Right renal pelvis (tissue), 4 donors: ENCODE measurements at regions not wholly inside any gene's neighbourhood (a gene's known extent, or its start where the extent isn't known, plus 50 kb on each side); places are given as distances from the start of the nearest gene placed in this dataset.

Experiments
- DNase-seq, 4 donors: peaks; one replicate each; pipeline ENCODE4 v3.0.0-alpha.2; 2013; ENCODE audit warnings: low read depth in 4 of 4, low spot score in 3 of 4, missing footprints in 1 of 4

GRCh38 chr3:194001728-194002459, 134.1 kb upstream of the HES1 start:
- DNase-seq = no peak

- peak; percentile 66 to 74 (median 73) for DNase-seq
Measured at GRCh38 chr3:194003114-194004057, 132.6 kb upstream of the HES1 start.

- no peak for DNase-seq
Measured at GRCh38 chr3:194005930-194006501, 129.9 kb upstream of the HES1 start.

- DNase-seq = no peak
Measured at GRCh38 chr3:194007592-194008337, 128.2 kb upstream of the HES1 start.

- DNase-seq = no peak
Measured at GRCh38 chr3:194009019-194009418, 126.9 kb upstream of the HES1 start.

- no peak for DNase-seq
Measured at GRCh38 chr3:194009892-194010533, 125.9 kb upstream of the HES1 start.

- no peak for DNase-seq
Measured at GRCh38 chr3:194011807-194012206, 124.1 kb upstream of the HES1 start.

GRCh38 chr3:194013928-194014327, 122.0 kb upstream of the HES1 start:
- no peak for DNase-seq

GRCh38 chr3:194014756-194015155, 121.2 kb upstream of the HES1 start:
- DNase-seq = no peak

GRCh38 chr3:194019398-194020165, 116.4 kb upstream of the HES1 start:
- peak in 1 of 4 donors; percentile 55 for DNase-seq

- no peak for DNase-seq
Measured at GRCh38 chr3:194022052-194022451, 113.9 kb upstream of the HES1 start.

- no peak for DNase-seq
Measured at GRCh38 chr3:194022816-194023215, 113.1 kb upstream of the HES1 start.

GRCh38 chr3:194023501-194024280, 112.3 kb upstream of the HES1 start:
- DNase-seq = no peak

- no peak for DNase-seq
Measured at GRCh38 chr3:194025119-194025518, 110.8 kb upstream of the HES1 start.

- no peak for DNase-seq
Measured at GRCh38 chr3:194025951-194026350, 110.0 kb upstream of the HES1 start.

GRCh38 chr3:194028434-194029004, 107.4 kb upstream of the HES1 start:
- DNase-seq = no peak

- no peak for DNase-seq
Measured at GRCh38 chr3:194029846-194030245, 106.1 kb upstream of the HES1 start.

GRCh38 chr3:194030372-194030771, 105.6 kb upstream of the HES1 start:
- no peak for DNase-seq
